GM18873 (cell line): ENCODE measurements at regions not wholly inside any gene's neighbourhood (a gene's known extent, or its start where the extent isn't known, plus 50 kb on each side); places are given as distances from the start of the nearest gene placed in this dataset.
"Not testable (repeated sequence)": the region's sequence is repeated elsewhere in the genome, so short reads cannot be mapped to it uniquely, and the experiment has no call there.

Experiments
- ATAC-seq: cut with Tn5 transposase; IDR thresholded peaks from one replicate; pipeline ENCODE4 v1.9.1; 2021; ENCODE audit warnings: mild to moderate bottlenecking, moderate library complexity, moderate number of reproducible peaks; ENCODE audit not compliant: unreplicated experiment, low FRiP score

DNA sequence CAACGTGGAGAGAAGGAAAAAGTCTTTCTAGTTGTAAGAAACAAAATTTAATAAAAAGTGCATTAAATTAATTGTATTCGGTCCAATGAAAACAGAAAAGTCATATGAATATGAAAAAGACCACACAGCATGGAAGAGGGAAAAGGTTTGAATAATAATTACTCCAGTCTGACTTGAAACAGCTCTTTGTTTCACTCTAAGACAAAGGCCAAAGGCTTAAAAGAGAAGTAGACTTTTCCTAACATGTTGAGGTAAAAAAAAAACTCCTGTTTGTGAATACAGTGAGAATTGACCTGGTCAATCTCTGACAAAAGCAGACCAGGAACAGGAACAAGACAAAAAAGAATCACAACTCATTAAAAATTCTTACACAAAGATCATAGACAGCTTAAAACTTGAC is 429.8 kb downstream of the TOX3 start:
- ATAC-seq = no peak

DNA sequence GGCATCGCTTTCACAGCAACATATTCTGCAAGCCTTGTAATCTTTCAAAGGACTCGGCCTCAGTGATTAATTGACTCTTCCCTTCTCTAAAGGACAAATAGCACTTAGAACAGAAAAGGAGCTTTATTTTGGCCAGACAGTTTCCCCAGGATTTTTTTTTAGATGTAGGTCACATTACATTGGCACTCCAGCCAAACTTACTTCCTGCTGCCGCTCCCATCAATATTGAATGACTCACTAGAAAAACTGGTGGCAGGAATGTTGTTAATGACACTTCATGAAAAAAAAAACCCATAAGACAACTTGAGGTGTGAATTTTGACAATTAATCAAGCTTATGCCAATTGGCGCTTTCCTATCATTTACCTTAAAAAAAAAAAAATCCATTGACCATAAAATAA is 432.6 kb downstream of the TOX3 start:
- no peak for ATAC-seq

DNA sequence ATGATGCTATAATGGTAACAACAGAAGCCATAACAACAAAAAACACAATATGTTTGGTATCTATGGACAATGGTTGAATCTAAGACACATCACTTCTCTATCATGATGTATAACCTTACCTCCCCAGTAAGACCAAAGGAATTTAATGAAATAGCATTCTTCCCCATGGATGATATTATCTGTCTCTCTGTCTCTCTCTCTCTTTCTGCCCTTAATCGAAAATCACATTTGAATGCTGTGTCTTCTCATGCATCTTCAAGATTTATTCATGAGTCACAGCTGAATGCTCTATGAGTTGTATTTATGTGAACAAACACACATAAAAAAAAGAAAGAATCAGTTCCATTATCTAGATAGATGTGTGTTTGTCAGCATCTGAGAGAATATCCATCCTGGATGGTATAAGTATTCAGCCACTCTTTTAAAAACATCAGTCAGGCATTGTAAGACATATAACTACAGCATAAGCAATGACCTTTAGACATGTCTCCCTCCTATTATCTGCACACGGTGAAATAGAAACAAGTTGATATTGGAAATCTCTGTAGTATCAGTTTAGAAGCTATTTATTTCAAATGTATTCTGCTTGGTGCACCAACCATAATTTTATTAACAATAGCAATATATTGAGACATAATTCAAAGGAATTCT is 433.3 kb downstream of the TOX3 start:
- ATAC-seq = no peak

DNA sequence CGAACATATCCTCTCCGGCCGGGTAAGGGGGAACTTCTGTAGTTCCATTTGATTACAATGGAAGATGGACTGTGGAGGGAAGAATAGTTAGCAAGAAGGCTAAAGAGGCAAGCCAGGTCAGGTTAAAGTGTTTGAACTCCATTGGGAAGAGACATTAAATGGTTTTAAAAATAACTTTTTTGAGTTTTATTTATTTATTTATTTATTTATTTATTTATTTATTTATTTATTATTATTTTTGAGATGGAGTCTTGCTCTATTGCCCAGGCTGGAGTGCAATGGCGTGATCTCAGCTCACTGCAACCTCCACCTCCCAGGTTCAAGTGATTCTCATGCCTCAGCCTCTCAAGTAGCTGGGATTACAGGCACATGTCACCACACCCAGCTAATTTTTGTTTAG is 441.9 kb downstream of the TOX3 start:
- not testable (repeated sequence) for ATAC-seq

DNA sequence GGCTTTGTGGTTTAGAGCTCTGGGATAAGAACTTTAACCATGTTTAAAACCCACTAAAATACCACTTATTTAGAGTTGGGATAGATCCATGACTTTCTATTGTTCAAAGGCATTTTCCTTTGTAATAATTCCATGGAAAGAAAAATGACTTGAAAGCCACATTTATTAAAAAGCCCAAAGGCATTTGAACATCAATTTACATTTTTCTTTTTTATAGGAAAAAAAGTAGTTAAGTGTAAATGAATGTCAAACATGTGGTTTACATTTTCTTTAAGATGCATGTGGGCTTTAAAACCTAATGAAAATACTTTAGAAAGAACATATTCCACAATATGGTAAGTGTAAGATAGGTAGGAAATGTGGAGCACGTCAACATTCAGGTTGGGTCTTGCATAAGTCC is 443.2 kb downstream of the TOX3 start:
- no peak for ATAC-seq

DNA sequence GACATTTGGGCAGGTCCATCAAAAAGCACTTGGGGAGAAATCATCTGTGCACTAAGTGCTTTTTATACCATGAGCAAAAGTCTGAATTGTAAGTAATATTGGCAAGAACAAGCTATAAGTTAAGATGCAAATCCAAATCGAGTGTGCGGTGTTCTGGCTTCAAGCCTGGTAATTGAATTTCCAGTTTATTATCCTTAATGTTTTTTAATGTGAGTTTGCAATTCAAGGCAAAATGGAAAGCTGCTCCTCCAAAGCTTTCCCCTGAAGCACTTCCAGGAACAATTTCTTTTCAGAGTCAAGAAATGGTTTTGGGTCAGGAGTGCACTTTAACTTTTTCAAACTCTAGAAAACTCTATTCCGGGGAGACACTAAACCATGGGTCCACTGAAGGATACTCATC is 445.7 kb downstream of the TOX3 start:
- no peak for ATAC-seq

DNA sequence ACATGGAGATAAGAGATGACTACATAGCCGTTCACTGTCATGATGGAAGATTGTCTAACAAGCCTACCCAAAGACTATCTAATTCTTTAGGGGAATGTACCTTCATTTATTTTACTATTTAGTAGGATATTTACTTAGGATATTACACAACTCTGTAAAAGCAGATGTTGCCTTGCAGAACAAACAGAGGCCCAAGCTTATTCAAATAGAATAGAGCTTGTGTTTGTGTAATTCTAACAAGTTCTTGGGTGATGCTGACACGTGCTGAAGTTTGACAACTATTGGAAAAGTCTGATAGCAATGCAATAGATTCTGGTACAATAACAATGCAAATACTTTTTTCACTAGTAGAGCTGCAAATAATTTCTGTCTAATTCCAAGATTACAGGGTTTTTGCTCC is 447.6 kb downstream of the TOX3 start:
- no peak for ATAC-seq

DNA sequence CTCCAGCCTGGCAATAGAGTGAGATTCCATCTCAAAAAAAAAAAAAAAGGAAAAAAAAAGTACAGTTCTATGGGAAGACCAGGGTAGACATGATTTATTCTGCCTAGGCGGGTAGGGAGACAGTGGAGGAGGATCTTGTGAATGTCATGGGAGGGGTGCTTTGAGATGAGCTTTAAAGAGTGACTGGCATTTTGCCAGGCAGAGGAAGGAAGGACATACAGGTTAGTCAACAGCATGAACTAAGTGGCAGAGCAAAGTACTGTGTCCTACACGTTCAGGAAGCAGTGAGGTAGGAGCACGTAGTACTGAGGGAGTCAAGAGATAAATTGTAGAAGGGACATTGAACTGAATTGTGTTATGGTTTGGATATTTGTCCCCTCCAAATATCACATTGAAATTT is 451.5 kb downstream of the TOX3 start:
- ATAC-seq = no peak

DNA sequence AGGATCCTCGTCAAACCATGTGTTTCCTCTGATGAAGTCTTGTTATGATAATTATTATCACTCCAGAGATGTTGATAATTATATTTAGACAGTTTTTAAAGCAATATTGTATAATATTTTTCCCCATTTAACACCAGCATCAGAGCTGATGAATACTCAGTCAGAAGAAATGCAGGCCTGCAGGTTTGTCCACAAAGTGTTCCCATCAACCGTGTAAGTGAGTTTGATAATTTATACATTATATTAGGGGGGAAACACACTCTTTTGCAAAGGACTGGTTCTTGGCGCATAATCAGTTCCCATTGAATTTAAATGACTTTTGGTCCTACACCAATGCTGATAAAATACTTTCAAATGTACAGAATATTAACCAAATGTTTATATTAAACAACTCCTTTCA is 454.8 kb downstream of the TOX3 start:
- ATAC-seq = no peak

DNA sequence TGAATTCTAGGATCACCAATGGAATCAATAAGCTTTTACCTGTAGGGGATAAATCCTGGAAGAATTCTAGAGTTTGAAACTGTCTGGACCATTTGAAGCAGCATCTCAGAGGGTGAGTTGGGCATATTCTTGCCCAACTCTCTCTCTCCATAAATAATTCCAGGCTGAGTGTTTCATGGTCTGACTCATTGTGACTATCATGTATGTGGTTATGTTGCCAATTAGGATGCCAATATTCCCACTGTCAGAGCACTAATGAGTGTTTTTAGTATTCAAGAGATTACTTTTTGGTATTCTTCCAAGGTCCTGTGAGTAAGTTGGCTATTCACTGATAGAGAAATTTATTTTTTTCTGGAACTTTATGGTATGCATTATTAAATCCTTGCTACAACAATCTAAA is 456.9 kb downstream of the TOX3 start:
- ATAC-seq = no peak

DNA sequence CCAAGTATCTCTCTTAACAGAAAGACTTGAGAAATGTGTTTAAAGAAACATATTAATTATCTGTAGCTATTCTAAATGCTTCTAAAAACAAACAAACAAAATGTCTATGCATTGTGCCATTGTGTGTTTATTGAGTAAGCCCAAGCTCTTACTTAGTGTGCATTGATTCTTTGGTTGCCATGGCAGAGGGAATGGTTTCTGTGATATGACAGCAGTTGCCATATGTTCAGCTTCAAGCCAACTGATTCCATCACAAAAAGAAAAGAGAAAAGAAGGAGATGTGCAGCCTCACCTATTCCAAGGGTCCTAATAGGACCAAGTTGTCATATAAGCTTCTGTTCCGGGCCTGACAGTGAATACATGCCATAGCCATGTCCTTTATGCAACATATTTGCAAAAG is 457.5 kb downstream of the TOX3 start:
- ATAC-seq = no peak

DNA sequence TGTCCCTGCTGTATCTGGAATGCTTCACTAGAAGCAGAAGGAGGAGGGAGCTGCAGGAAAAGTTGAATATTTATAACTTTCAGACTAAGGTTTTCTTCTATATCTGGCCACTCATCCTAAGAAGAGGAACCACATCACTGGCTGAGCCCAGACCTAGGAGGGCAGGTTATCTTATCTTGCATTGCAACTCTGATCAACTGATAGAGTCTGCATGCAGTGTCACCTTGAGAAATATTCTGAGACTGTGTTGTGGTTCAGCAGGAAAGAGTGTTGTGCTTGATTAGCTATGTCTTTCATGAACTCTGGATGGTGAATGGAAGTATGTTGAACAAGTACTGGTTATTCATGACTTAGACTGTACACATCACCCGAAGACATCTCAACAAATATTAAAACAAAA is 460.0 kb downstream of the TOX3 start:
- ATAC-seq = no peak

DNA sequence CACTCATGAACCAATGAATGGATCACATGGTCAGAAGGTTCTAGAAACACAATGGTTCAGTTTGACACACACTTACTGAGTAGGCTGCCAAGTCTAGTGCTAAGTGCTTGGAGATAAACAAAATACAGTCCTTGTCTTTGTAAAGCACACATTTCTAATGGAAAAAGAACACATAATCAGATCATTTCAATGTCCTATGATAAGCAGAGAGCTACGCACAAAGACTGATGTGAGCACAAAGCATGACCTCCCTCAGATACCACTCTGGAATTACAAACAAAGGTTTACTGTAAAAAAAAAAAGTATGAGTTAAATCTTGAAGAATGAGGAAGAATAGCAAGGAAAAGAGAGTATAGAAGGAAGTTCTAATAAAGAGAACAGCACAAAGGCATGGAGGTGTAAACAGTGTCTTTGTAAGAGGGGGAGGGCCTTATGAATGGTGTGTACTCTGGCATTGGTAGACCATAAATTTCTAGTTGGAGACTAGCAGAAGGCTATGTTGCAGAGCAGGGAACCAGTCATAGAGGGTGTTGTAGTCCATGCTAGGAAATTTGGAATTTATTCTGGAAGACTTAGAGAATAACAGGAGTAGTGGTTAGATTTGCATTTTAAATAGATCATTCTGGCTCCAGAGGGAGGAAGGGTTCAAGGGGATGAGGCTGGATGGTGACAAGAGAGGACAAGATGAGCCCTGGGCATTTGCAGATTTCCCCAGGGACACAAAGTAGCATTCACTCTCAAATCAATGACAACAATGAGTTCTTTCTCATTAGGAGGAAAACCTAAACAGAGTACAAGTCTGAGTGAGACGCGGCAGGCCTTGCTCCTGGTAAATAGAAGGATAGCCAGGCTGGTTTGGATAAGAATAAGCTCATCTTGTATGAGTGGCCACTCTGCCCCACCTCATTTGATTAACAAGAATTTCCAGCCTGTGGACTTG is 468.0 kb downstream of the TOX3 start:
- no peak for ATAC-seq

DNA sequence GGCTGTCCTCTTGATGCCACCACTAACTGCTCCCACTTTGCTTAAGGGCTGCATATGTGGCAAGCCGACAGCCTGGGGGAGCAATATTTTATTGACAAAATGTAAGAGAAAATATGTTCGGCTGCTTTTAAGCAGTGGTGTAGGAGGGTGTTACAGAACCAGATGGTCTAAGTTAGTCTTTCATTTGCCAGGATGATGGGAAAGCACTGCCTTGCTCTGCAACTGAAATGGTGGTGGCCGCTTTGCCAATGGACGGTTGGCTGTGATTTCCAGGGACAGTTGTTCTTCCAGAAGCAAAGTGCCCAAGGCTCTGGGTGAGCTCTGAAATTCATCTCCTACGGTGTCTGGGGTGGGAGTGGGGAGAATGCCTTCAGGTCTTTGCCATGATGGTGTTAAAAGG is 469.3 kb downstream of the TOX3 start:
- no peak for ATAC-seq

DNA sequence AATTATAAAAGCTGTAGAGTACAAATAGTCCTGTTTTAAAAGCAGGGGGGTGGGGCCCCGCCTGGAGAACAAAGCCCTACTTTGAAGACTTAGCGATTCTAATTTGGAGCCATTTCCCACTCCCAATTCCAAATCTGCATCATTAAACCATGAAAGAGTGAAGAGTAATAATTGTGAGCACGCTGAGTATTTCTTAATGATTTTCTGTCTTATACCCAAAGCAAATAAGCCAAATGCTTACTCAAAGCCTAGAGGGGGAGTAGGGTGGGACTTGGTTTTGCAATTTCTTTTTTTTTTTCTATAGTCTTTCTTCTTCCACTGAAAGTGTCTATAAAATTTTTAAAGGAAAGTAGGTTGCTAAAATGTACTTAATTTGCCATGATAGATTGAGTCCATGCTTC is 470.1 kb downstream of the TOX3 start:
- no peak for ATAC-seq

DNA sequence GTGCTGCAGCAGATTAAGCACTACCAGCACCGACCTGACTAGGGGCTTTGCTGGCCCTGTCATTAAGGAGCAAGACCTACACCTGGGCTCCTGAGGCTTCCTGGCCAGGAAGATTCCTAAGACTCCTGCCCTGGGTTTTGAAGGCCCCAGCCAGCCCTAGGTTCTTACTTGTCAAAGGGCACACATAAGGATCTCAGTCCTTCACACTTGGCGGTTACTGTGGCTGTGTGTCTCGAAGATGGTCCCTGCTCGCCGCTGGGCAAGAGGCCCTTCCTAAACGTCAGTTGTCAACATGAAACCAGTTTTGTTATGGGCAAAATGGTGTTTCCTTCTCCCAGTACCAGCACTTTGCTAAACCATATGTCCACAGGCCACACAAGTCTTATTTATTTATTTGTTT is 470.6 kb downstream of the TOX3 start:
- ATAC-seq = no peak

DNA sequence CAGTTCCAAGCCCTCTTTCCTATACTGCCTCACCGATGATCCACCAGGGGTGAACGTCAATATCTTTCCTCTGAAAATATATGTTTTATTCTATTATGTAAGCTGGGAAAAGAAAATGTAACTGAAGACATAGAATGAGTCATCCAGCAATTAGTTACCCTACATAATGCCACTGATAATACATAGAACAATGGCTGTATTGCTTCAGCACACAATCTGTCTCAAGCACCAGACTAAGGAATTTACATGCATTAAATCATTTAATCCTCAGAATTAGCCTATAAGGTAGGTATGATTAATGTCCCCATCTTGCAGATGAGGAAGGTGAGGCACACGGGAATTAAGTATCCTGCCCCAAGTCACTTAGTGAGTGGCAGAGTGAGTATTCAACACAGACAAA is 472.8 kb downstream of the TOX3 start:
- no peak for ATAC-seq

DNA sequence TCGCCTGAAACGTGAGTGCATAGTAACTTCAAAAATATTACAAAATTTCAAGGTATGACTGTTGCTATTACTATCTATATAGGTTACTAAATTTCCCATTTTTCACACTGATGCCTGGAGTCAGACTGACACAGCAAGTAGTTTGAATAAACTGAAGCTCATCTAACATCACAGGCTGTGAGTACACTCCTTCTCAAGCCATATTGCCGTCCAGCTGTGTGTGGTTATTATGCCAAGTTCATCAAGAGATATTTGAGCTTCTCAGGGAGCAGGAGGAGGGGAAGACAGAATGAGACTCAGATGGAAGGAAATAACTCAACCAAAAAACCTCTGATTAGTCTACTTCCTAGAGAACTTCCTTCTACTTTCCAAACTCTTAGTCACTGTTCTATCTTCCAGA is 473.9 kb downstream of the TOX3 start:
- no peak for ATAC-seq

DNA sequence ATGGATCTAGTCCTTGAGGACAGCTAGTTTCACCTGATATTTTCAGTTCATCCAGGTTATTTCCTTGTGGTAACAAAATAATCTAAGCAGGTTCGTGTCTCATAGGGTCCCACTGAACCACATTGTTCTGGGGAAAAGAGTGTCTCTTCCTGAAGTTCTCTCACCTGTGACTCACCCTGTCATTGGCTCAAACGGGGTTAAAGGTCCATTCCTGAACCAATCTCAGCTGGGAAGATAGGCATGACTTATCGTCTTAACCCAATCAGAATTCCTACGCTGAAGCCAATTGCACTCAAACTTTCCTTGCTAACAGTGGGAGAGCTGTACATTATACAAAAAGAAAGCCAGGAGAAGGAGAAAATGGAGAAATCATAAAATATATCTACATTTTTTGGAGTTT is 475.8 kb downstream of the TOX3 start:
- no peak for ATAC-seq

DNA sequence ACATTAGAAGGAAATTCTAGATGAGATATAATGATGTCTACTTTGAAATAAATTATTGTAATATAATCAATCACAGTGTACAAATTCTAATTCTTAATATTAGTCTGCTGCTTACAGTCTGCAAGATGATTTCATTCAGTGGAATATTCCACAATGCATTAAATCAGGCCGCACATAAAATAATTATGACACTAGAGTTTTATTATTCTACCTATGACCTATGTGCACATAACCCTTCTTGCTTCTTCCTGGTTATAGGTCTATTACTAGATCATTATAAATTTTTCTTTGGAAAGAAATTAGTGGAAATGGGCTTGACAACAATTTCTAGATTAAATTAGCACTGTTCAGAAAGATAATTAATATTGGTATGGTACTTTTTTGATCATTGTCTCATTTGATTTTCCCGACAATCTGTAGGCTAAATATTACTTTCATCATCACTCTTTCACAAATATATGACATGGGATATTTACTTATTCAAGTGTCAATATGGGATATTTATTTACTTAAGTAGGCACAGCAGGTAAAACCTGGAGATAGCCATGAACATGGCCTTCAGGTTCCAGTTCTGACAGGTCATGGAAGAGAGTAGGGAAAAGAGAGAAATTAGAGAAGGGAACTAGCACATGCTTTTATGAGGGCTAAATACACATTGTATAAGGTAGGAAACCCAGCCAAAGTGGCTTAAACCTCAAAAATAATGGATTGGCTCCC is 476.4 kb downstream of the TOX3 start:
- no peak for ATAC-seq

DNA sequence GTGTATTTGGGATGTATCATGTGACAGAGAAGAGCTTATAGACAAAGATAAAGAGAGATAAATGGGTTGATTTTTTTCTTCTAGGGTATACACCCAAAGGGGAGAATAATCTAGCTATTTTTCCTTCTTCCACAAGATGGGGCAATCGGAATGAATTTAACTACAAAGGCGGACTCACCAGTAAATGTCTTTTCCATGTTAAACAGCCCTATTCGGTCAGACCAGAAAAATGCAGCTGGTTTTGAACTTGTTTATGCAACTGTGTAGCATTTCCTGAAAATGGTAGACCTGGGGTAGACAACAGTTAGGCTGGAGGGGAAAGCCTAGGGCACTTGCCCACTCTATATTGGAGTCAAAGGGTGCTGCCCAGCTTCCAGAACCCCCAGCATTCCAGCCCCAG is 477.1 kb downstream of the TOX3 start:
- no peak for ATAC-seq
